Limb (tissue), 2 donors: ENCODE measurements at regions not wholly inside any gene's neighbourhood (a gene's known extent, or its start where the extent isn't known, plus 50 kb on each side); places are given as distances from the start of the nearest gene placed in this dataset.
A peak's percentile ranks its signal among the peaks of the same experiment; 100 is the strongest.

Source experiments
- DNase-seq, 2 donors: peaks; one replicate each; pipeline ENCODE4 v3.0.0-alpha.2; 2016; ENCODE audit errors: extremely low spot score in 2 of 2

- peak in 1 of 2 donors; percentile 38 for DNase-seq
Measured at GRCh38 chr18:60554967-60555366, 182.4 kb upstream of the MC4R start.

GRCh38 chr18:60555625-60556024 lies 183.1 kb upstream of the MC4R start:
- DNase-seq, result no peak

GRCh38 chr18:60556326-60556725 lies 183.8 kb upstream of the MC4R start:
- DNase-seq, result no peak

- DNase-seq, result no peak
Measured at GRCh38 chr18:60560071-60560470, 187.5 kb upstream of the MC4R start.

GRCh38 chr18:60563082-60563481 lies 190.5 kb upstream of the MC4R start:
- DNase-seq, result no peak

GRCh38 chr18:60568220-60568619 lies 195.6 kb upstream of the MC4R start:
- no peak for DNase-seq

- no peak for DNase-seq
Measured at GRCh38 chr18:60570172-60570571, 197.6 kb upstream of the MC4R start.

GRCh38 chr18:60577457-60577856 lies 204.9 kb upstream of the MC4R start:
- DNase-seq, result no peak

- DNase-seq, result no peak
Measured at GRCh38 chr18:60585670-60586069, 213.1 kb upstream of the MC4R start.

GRCh38 chr18:60593249-60593648 lies 220.7 kb upstream of the MC4R start:
- no peak for DNase-seq

GRCh38 chr18:60596928-60597327 lies 224.4 kb upstream of the MC4R start:
- no peak for DNase-seq

GRCh38 chr18:60599267-60599666 lies 226.7 kb upstream of the MC4R start:
- no peak for DNase-seq

- no peak for DNase-seq
Measured at GRCh38 chr18:60599995-60600394, 227.4 kb upstream of the MC4R start.

- DNase-seq, result no peak
Measured at GRCh38 chr18:60601249-60601648, 228.7 kb upstream of the MC4R start.

GRCh38 chr18:60623331-60623730 lies 250.8 kb upstream of the MC4R start:
- no peak for DNase-seq

GRCh38 chr18:60624207-60624606 lies 251.6 kb upstream of the MC4R start:
- DNase-seq, result no peak

GRCh38 chr18:60639836-60640235 lies 267.3 kb upstream of the MC4R start:
- no peak for DNase-seq

- DNase-seq, result no peak
Measured at GRCh38 chr18:60643009-60643408, 270.4 kb upstream of the MC4R start.

- DNase-seq, result no peak
Measured at GRCh38 chr18:60646725-60647124, 274.1 kb upstream of the MC4R start.

GRCh38 chr18:60649107-60649506 lies 276.5 kb upstream of the MC4R start:
- no peak for DNase-seq

- DNase-seq, result no peak
Measured at GRCh38 chr18:60649842-60650536, 277.4 kb upstream of the MC4R start.

- no peak for DNase-seq
Measured at GRCh38 chr18:60654298-60654697, 281.7 kb upstream of the MC4R start.

GRCh38 chr18:60656553-60656952 lies 284.0 kb upstream of the MC4R start:
- DNase-seq, result no peak

GRCh38 chr18:60662491-60662890 lies 289.9 kb upstream of the MC4R start:
- no peak for DNase-seq
